ENCODE measurements at regions not wholly inside any gene's neighbourhood (a gene's known extent, or its start where the extent isn't known, plus 50 kb on each side); places are given as distances from the start of the nearest gene placed in this dataset.

DNA sequence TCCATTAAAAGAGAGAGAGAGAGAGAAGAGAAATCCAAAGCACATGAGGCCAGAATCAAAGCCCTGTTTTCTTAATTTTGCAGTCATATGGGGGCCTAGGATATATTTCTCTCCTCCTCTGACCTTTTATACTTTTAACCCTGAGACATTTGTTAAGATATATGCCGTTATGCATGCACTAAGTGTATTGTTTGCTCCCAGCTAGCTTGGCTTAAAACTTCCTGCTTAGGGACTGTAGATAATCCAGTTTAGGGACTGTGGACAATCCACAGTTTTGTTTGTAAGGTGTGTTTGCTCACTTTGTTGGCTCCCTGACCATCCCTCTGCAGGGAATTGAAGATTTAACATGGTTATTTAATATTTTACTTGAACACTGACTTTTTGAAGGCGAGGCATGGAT lies 166.3 kb upstream of the TSHZ2 start:
- TF ChIP-seq, protein P1, sequence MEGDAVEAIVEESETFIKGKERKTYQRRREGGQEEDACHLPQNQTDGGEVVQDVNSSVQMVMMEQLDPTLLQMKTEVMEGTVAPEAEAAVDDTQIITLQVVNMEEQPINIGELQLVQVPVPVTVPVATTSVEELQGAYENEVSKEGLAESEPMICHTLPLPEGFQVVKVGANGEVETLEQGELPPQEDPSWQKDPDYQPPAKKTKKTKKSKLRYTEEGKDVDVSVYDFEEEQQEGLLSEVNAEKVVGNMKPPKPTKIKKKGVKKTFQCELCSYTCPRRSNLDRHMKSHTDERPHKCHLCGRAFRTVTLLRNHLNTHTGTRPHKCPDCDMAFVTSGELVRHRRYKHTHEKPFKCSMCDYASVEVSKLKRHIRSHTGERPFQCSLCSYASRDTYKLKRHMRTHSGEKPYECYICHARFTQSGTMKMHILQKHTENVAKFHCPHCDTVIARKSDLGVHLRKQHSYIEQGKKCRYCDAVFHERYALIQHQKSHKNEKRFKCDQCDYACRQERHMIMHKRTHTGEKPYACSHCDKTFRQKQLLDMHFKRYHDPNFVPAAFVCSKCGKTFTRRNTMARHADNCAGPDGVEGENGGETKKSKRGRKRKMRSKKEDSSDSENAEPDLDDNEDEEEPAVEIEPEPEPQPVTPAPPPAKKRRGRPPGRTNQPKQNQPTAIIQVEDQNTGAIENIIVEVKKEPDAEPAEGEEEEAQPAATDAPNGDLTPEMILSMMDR (conservative IDR thresholded peaks at IDR 0.05; ENCODE audit: low read depth, low read length) = no peak
- no peak for TF ChIP-seq EZH2 (IDR thresholded peaks at IDR 0.05; ENCODE audit: borderline replicate concordance, low read depth, low read length, poor library complexity, severe bottlenecking)
